Epithelial cell of proximal tubule (primary cell): ENCODE measurements at regions not wholly inside any gene's neighbourhood (a gene's known extent, or its start where the extent isn't known, plus 50 kb on each side); places are given as distances from the start of the nearest gene placed in this dataset.

Experiments used
- DNase-seq: peaks from one replicate; pipeline ENCODE4 v3.0.0-alpha.2; 2011; ENCODE audit warnings: low read depth
- H3K4me3 ChIP-seq: 2 replicates; pipeline ENCODE4 v1.5.1; 2011; ENCODE audit warnings: low read depth, mild to moderate bottlenecking, low read length
- TF ChIP-seq, protein P1 (sequence below): conservative IDR thresholded peaks from 2 replicates; pipeline ENCODE4 v1.5.1; 2012; ENCODE audit warnings: low read depth, mild to moderate bottlenecking, low read length

DNA sequence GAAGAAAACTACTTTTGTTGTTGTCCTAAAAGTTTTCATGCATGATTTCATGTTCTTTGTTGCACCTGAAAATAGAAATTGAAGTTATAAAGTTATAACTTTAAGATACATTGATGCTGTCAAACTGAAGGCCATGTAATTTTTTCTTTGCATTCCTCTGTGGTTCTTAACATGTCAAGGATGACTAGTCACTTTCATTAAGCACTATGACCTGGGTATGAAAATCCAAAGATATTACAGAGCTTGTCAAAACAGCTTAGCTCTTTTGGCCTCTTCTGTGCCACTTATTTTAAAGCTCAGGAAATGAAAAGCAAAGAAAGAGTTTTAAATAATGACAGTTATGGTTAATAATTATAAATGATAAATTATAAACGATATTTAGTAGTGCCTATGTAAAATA, 241.6 kb upstream of the CACNA2D1 start:
- no peak for DNase-seq
- no peak overlapping the region for H3K4me3 ChIP-seq
- TF ChIP-seq, protein P1, sequence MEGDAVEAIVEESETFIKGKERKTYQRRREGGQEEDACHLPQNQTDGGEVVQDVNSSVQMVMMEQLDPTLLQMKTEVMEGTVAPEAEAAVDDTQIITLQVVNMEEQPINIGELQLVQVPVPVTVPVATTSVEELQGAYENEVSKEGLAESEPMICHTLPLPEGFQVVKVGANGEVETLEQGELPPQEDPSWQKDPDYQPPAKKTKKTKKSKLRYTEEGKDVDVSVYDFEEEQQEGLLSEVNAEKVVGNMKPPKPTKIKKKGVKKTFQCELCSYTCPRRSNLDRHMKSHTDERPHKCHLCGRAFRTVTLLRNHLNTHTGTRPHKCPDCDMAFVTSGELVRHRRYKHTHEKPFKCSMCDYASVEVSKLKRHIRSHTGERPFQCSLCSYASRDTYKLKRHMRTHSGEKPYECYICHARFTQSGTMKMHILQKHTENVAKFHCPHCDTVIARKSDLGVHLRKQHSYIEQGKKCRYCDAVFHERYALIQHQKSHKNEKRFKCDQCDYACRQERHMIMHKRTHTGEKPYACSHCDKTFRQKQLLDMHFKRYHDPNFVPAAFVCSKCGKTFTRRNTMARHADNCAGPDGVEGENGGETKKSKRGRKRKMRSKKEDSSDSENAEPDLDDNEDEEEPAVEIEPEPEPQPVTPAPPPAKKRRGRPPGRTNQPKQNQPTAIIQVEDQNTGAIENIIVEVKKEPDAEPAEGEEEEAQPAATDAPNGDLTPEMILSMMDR = no peak

DNA sequence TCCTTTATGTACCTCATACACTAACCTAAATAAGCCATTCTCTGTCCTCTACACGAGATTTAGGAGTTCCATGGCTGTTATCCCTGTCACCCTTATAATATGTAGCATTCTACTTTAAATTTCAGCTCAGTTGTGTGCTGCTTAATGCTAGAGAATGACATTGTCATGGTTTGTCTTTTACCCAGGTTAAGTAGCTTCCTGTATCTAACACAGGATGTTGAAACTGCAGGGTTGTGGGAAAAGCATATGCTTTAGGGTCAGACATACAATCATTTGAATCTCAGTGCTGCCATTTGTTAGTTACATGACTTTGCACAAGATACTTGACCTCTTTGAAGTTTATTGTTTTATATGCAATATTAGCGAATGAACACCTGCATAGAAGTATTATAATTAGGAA, 235.1 kb upstream of the CACNA2D1 start:
- TF ChIP-seq, protein P1 = no peak
- H3K4me3 ChIP-seq = no peak overlapping the region
- DNase-seq = no peak

DNA sequence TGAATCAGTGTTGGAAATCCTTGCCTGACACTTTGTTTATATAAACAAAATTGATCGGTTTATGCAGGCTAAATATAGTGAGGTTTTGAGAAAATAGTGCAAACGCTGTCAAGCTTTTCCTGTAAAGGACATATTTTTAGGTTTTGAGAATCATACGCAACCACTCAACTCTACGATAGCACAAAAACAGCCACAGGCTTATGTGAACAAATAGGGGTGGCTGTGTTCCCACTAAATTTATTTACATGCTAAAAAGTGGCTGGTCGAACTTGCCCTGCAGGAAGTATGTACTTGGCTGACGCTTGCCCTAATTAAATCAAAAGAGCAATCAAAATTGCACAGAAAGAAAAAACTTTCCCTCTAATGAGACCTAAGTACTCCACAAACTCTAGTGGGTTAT, 234.7 kb upstream of the CACNA2D1 start:
- no peak overlapping the region for H3K4me3 ChIP-seq
- no peak for DNase-seq
- TF ChIP-seq, protein P1 = no peak

DNA sequence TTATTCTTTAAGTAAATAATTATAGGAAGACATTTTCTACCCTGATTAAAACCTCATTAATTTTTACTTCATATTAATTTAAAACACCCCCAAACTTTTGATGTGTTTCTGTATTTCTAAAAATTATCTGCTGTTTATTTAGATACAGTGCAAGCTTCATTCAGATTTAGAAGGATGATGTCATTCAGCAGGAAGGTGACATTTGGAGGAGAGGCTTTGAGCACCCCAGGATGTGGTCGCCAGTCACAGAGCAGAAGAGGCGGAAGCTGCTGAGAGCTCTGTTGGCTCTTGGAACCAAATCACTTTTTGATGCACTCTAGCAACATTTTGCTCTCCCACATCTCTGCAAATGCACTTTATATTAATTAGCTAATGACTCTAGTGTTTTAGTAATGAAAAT, 233.9 kb upstream of the CACNA2D1 start:
- no peak overlapping the region for H3K4me3 ChIP-seq
- no peak for DNase-seq
- TF ChIP-seq, protein P1 = no peak

DNA sequence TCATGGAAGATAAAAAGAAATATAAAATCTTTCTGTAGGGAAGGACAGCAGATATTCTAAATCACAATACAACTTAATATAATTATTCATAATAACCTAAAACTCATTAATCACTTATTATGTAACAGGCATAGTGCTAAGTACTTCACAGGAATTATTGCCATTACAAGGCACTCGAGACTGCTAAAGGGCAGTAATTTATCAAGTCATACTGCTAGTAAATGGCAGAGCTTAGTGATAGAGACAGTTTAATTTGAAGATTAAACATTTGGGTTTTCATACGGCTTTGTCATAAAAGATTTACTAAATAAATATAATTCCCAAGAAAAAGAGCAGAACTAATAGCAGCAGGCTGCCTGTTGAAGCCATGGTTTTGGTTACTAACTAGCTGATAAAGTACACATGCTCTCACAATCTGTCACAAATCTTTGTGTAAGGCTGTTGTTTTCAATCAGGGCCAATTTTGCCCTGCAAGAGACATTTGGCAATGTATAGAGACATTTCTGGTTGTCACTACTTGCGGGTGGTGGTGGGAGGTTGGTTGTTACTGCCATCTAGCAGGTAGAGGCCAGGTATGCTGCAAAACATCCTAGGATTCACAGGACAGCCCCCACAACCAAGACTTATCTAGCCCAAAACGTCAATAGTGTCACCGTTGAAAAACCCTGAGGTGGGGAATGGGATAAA, 233.3 kb upstream of the CACNA2D1 start:
- DNase-seq = no peak
- TF ChIP-seq, protein P1 = no peak
- no peak overlapping the region for H3K4me3 ChIP-seq

DNA sequence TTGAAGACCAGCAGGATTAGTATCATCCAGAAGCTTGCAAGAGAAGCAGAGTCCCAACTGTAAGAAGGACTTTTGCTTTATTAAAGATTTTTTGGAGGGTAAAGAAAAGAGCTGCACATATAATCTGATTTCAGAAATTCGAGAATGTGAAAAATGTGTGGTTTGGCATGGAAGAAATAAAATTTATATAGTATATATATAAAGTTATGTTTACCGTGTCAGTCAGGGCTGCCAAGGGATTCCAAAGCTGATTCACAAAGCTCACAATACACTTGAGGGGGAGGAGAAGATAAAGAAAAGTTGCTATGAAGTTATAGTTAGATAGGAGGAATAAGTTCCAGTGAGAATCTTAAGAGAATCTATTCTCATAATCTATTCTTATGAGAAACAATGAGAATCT, 231.8 kb upstream of the CACNA2D1 start:
- no peak for DNase-seq
- TF ChIP-seq, protein P1 = no peak
- no peak overlapping the region for H3K4me3 ChIP-seq

DNA sequence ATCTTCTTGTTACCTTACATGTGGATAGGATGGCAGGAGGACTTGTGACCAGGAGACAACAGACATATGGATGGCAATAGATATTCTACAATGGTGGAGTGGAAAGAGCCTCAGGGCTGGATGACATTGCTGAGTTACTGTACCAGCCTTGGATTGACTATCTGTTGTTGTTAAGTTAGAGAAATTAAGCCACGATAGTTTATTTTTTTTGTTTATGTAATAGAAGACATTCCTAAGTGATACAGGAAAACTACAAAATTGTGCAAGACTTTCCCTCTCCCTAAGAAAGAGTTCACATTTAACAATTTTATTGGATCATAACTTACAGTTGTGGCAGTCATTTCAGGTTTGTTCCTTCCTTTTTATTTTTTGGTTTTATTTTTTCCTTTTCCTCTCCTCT, 230.7 kb upstream of the CACNA2D1 start:
- TF ChIP-seq, protein P1 = no peak
- no peak for DNase-seq
- no peak overlapping the region for H3K4me3 ChIP-seq
